Keratinocyte (primary cell): ENCODE measurements at regions not wholly inside any gene's neighbourhood (a gene's known extent, or its start where the extent isn't known, plus 50 kb on each side); places are given as distances from the start of the nearest gene placed in this dataset.

Source experiments
- DNase-seq: peaks from one replicate; pipeline ENCODE4 v3.0.0-alpha.2; 2011; ENCODE audit warnings: low read depth, missing footprints, low spot score
- FAIRE-seq: peaks from 2 replicates; lab custom pipeline; 2011; peaks lifted over from hg19 to GRCh38; lab: Jason Lieb, UNC
- H2AFZ ChIP-seq: 2 replicates; pipeline ENCODE4 v1.6.0; 2012; ENCODE audit warnings: low read length, control low read depth, inconsistent platforms; ENCODE audit not compliant: control insufficient read depth
- H3K27ac ChIP-seq: 2 replicates; pipeline ENCODE4 v1.5.1; 2011; ENCODE audit warnings: low read length; ENCODE audit not compliant: control insufficient read depth, insufficient read depth
- H3K27me3 ChIP-seq: 3 replicates; pipeline ENCODE4 v1.6.0; 2011; ENCODE audit warnings: low read length; ENCODE audit not compliant: control insufficient read depth, insufficient read depth; ENCODE audit errors: extremely low read depth
- H3K36me3 ChIP-seq, 2 experiments: 2 replicates in 1 of 2; 3 replicates in 1 of 2; pipeline ENCODE4 v1.5.1; 2011; ENCODE audit warnings: low read length in 2 of 2, mild to moderate bottlenecking in 1 of 2; ENCODE audit not compliant: control insufficient read depth in 2 of 2, insufficient read depth in 2 of 2; ENCODE audit errors: extremely low read depth in 1 of 2
- H3K4me1 ChIP-seq: 3 replicates; pipeline ENCODE4 v1.5.1; 2011; ENCODE audit warnings: low read length; ENCODE audit not compliant: control insufficient read depth, insufficient read depth; ENCODE audit errors: extremely low read depth
- H3K4me2 ChIP-seq: 3 replicates; pipeline ENCODE4 v1.6.0; 2011; ENCODE audit warnings: low read depth, low read length; ENCODE audit not compliant: control insufficient read depth, insufficient read depth; ENCODE audit errors: extremely low read depth
- H3K4me3 ChIP-seq, 3 experiments: fragments of 200-600 bp in 1 of 3; sonication (generic) in 1 of 3; 2 replicates in 2 of 3; 3 replicates in 1 of 3; pipeline ENCODE4 v1.5.1; 2011 to 2016; ENCODE audit warnings: low read length in 3 of 3, mild to moderate bottlenecking in 3 of 3, control low read depth in 2 of 3, inconsistent platforms in 1 of 3, low read depth in 1 of 3, mixed read lengths in 1 of 3, mixed run types in 1 of 3, moderate library complexity in 1 of 3; ENCODE audit not compliant: control insufficient read depth in 2 of 3, insufficient read depth in 2 of 3; ENCODE audit errors: extremely low read depth in 1 of 3
- H3K79me2 ChIP-seq: 2 replicates; pipeline ENCODE4 v1.6.0; 2012; ENCODE audit warnings: low read length; ENCODE audit not compliant: control insufficient read depth, insufficient read depth
- H3K9ac ChIP-seq: 3 replicates; pipeline ENCODE4 v1.6.0; 2011; ENCODE audit warnings: low read length; ENCODE audit not compliant: control insufficient read depth, insufficient read depth; ENCODE audit errors: extremely low read depth
- H3K9me1 ChIP-seq: 3 replicates; pipeline ENCODE4 v1.6.0; 2011; ENCODE audit warnings: low read length; ENCODE audit not compliant: control insufficient read depth, insufficient read depth; ENCODE audit errors: extremely low read depth
- H3K9me3 ChIP-seq: 2 replicates; pipeline ENCODE4 v1.5.1; 2012; ENCODE audit warnings: low read depth, low read length; ENCODE audit not compliant: control insufficient read depth
- H4K20me1 ChIP-seq: 3 replicates; pipeline ENCODE4 v1.6.0; 2011; ENCODE audit warnings: low read length; ENCODE audit not compliant: control insufficient read depth, insufficient read depth; ENCODE audit errors: extremely low read depth
- CTCF ChIP-seq, 3 experiments: IDR thresholded peaks in 1 of 3; conservative IDR thresholded peaks in 1 of 3; optimal IDR thresholded peaks in 1 of 3; 2 replicates in 2 of 3; 3 replicates in 1 of 3; pipeline versions ENCODE3 to v1.5.1; 2011; ENCODE audit warnings: low read length in 3 of 3, mild to moderate bottlenecking in 3 of 3, moderate library complexity in 2 of 3, control low read depth in 1 of 3, inconsistent platforms in 1 of 3; ENCODE audit not compliant: insufficient read depth in 2 of 3; ENCODE audit errors: extremely low read depth in 1 of 3
- EZH2 ChIP-seq: IDR thresholded peaks from one replicate; pipeline ENCODE4 v1.6.1; 2012; ENCODE audit warnings: inconsistent platforms, mild to moderate bottlenecking, low read length, moderate library complexity
- dilution Hi-C: fragments of 300-500 bp; cut with MboI; formaldehyde crosslinking; loops from one replicate; pipeline ENCODE4 v1.7.0; 2020; ENCODE audit warnings: low sequenced_read_pairs; ENCODE audit not compliant: extremely low pct_ligation_motif_present

DNA sequence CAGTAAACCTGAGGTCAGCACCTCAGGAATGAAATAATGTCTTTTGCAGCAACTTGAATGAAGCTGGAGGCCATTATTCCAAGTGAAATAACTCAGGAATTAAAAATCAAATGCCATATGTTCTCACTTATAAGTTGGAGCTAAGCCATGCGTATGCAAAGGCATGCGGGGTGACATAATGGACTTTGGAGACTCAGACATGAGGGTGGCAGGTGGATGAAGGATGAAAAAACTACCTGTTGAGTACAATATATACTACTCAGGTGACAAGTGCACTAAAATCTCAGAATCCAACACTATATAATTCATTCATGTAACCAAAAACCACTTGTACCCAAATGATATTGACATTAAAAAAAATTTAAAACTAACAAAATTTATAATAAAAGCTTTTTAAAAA is 1416.9 kb downstream of the UQCRFS1 start:
- peaks cover 13% of the 10 kb centered on the region for H3K4me1 ChIP-seq
- peaks cover 65% of the 10 kb centered on the region for H3K79me2 ChIP-seq
- DNase-seq, result no peak
- dilution Hi-C loops, result no loop called here
- H3K9ac ChIP-seq, result no peak overlapping the region
- no peaks in the 10 kb centered on the region for H3K27me3 ChIP-seq
- FAIRE-seq, result no peak
- H3K4me2 ChIP-seq, result no peak overlapping the region
- H2AFZ ChIP-seq, result no peak overlapping the region
- TF ChIP-seq EZH2 (no peak), CTCF (optimal IDR thresholded peaks at IDR 0.05 in 1 of 3, IDR thresholded peaks at IDR 0.05 in 1 of 3, conservative IDR thresholded peaks at IDR 0.05 in 1 of 3; ENCODE audit: extremely low read depth in 1 of 3, insufficient read depth in 2 of 3, low read length in 3 of 3) (no peak)
- H3K9me3 ChIP-seq, result no peaks in the 10 kb centered on the region
- H3K4me3 ChIP-seq, result no peak overlapping the region
- H3K27ac ChIP-seq, result no peak overlapping the region
- H3K36me3 ChIP-seq, result peaks cover 0 to 10% of the 10 kb centered on the region in 2 experiments
- peaks cover 2% of the 10 kb centered on the region for H3K9me1 ChIP-seq
- peaks cover 14% of the 10 kb centered on the region for H4K20me1 ChIP-seq

- H3K9me1 ChIP-seq, result peaks cover 2% of the 10 kb centered on the region
- FAIRE-seq (no peak), DNase-seq (no peak)
- no peak overlapping the region for H2AFZ ChIP-seq
- peaks cover 0 to 10% of the 10 kb centered on the region in 2 experiments for H3K36me3 ChIP-seq
- H3K79me2 ChIP-seq, result peaks cover 68% of the 10 kb centered on the region
- H3K27ac ChIP-seq, result no peak overlapping the region
- peak overlapping the region; percentile 93 for H3K4me2 ChIP-seq
- peak overlapping the region in 2 of 3 experiments; percentile 96 to 99 for H3K4me3 ChIP-seq
- dilution Hi-C loops, result no loop called here
- no peaks in the 10 kb centered on the region for H3K9me3 ChIP-seq
- H3K9ac ChIP-seq, result no peak overlapping the region
- no peaks in the 10 kb centered on the region for H3K27me3 ChIP-seq
- no peak for TF ChIP-seq CTCF (optimal IDR thresholded peaks at IDR 0.05 in 1 of 3, IDR thresholded peaks at IDR 0.05 in 1 of 3, conservative IDR thresholded peaks at IDR 0.05 in 1 of 3; ENCODE audit: extremely low read depth in 1 of 3, insufficient read depth in 2 of 3, low read length in 3 of 3)
- no peak for TF ChIP-seq EZH2
- peaks cover 16% of the 10 kb centered on the region for H3K4me1 ChIP-seq
- H4K20me1 ChIP-seq, result peaks cover 14% of the 10 kb centered on the region
Observed at GRCh38 chr19:27795369-27795768, 1417.6 kb downstream of the UQCRFS1 start.
